Cardiac muscle cell (in vitro differentiated cells and primary cell): ENCODE measurements at regions not wholly inside any gene's neighbourhood (a gene's known extent, or its start where the extent isn't known, plus 50 kb on each side); places are given as distances from the start of the nearest gene placed in this dataset.

Source experiments
- DNase-seq, 2 donors: peaks; one replicate each; pipeline versions ENCODE4 v3.0.0 to v3.0.0-alpha.2; 2010 to 2017; ENCODE audit warnings: low read depth in 1 of 2, low spot score in 1 of 2
- H3K27ac ChIP-seq: fragments of 200-600 bp; sonication (generic); 2 replicates; pipeline ENCODE4 v1.5.1; 2016
- H3K27me3 ChIP-seq: fragments of 200-600 bp; sonication (generic); 2 replicates; pipeline ENCODE4 v1.6.0; 2016; ENCODE audit warnings: control low read depth
- H3K36me3 ChIP-seq: fragments of 200-600 bp; sonication (generic); 2 replicates; pipeline ENCODE4 v1.5.1; 2016; ENCODE audit warnings: control low read depth
- H3K4me1 ChIP-seq: fragments of 200-600 bp; sonication (generic); 2 replicates; pipeline ENCODE4 v1.8.1; 2017; ENCODE audit warnings: low read depth, mild to moderate bottlenecking, mixed run types
- H3K4me3 ChIP-seq: fragments of 200-600 bp; sonication (generic); 2 replicates; pipeline ENCODE4 v1.5.1; 2016; ENCODE audit warnings: mild to moderate bottlenecking
- H3K9me3 ChIP-seq: fragments of 200-600 bp; sonication (generic); 2 replicates; pipeline ENCODE4 v1.5.1; 2017; ENCODE audit warnings: low read depth, mild to moderate bottlenecking, control low read depth
- TF ChIP-seq, protein P1 (sequence below): IDR thresholded peaks from 2 replicates; pipeline ENCODE4 v1.5.1; 2012; ENCODE audit warnings: low read depth, mild to moderate bottlenecking, low read length

DNA sequence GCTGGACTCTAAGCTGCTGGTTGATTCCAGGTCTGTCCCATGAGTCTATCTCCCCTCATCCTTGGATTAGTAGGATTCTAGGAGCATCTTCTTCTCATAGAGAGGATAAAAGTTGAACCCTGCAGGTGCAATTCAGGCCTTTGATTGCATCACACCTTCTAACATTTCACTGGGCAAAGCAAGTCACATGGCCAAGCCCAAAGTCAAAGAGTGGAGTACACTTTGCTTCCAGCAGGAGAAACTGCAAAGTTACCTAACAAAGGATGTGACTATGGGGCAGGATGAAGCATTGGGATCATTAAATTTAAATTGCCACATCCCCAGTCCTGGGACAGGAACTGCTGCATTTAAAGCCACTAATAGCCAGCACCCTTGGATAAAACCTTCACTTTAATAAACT lies 51.0 kb upstream of the EGFLAM start:
- no peaks in the 10 kb centered on the region for H3K36me3 ChIP-seq
- TF ChIP-seq, protein P1, sequence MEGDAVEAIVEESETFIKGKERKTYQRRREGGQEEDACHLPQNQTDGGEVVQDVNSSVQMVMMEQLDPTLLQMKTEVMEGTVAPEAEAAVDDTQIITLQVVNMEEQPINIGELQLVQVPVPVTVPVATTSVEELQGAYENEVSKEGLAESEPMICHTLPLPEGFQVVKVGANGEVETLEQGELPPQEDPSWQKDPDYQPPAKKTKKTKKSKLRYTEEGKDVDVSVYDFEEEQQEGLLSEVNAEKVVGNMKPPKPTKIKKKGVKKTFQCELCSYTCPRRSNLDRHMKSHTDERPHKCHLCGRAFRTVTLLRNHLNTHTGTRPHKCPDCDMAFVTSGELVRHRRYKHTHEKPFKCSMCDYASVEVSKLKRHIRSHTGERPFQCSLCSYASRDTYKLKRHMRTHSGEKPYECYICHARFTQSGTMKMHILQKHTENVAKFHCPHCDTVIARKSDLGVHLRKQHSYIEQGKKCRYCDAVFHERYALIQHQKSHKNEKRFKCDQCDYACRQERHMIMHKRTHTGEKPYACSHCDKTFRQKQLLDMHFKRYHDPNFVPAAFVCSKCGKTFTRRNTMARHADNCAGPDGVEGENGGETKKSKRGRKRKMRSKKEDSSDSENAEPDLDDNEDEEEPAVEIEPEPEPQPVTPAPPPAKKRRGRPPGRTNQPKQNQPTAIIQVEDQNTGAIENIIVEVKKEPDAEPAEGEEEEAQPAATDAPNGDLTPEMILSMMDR = no peak
- DNase-seq = no peak

GRCh38 chr5:38202741-38203140 lies 55.6 kb upstream of the EGFLAM start:
- DNase-seq = no peak
- Histone ChIP-seq H3K36me3 (no peaks in the 10 kb centered on the region), H3K4me3 (no peak overlapping the region), H3K4me1 (no peaks in the 10 kb centered on the region), H3K9me3 (no peaks in the 10 kb centered on the region), H3K27ac (no peak overlapping the region), H3K27me3 (peaks cover 5% of the 10 kb centered on the region)
- TF ChIP-seq, protein P1 = no peak

More for the DNA sequence above, 51.0 kb upstream of the EGFLAM start:
- Histone ChIP-seq H3K4me3 (no peak overlapping the region), H3K27me3 (peaks cover 5% of the 10 kb centered on the region), H3K27ac (no peak overlapping the region), H3K4me1 (no peaks in the 10 kb centered on the region), H3K9me3 (no peaks in the 10 kb centered on the region)

GRCh38 chr5:38200872-38201557 lies 57.3 kb upstream of the EGFLAM start:
- Histone ChIP-seq H3K36me3 (no peaks in the 10 kb centered on the region), H3K4me3 (no peak overlapping the region), H3K27me3 (peaks cover 5% of the 10 kb centered on the region), H3K9me3 (no peaks in the 10 kb centered on the region), H3K4me1 (no peaks in the 10 kb centered on the region), H3K27ac (no peak overlapping the region)
- TF ChIP-seq, protein P1 = no peak
- DNase-seq = no peak

DNA sequence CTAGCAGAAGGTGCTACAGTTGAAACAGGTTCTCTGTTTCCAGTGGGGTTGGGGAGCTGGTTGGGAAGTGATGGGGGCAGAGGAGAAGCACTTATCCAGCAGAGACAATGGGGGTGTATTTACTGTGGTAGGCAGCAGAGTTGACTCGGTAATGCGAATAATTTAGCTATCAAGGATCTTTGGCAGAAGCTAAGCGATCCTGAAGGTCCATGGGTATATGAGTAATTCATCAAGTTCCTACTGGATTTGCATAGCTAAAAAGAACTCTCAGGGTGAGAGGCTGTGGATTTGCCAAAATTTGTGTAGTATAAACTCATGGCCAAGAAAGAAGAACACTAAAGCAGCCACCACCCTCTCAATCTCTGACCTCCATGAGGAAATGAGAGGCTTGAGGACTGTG lies 61.2 kb upstream of the EGFLAM start:
- no peak for DNase-seq
- no peaks in the 10 kb centered on the region for H3K9me3 ChIP-seq
- H3K27me3 ChIP-seq = peaks cover 14% of the 10 kb centered on the region
- no peaks in the 10 kb centered on the region for H3K4me1 ChIP-seq
- no peaks in the 10 kb centered on the region for H3K36me3 ChIP-seq
- H3K27ac ChIP-seq = no peak overlapping the region
- TF ChIP-seq, protein P1 = no peak
- no peak overlapping the region for H3K4me3 ChIP-seq

DNA sequence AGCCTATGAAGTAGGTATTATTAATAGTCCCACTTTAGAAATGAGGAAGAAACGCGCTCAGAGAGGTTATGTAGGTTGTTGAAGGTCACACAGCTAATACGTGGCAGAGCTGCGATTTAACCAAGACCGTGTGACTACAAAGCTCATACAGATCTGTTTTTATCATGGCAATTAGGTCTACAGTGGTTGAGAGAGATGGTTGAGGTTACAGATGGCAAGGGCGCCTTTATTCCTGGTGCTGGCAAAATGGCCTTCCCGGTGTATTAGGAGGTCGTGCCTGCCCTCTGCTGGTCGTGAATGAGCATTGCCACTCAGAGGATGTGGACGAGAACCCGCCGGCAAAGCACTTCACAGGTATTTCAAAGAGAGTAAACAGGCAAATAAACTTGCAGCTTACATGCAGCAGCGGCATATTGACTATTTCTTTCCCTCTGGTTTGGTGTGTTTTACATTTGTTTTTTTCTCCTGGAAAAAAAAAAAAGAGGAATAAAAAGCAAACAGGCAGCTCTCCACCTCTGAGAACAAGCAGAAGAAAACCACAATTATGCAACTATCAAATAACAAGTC lies 65.3 kb upstream of the EGFLAM start:
- Histone ChIP-seq H3K4me3 (no peak overlapping the region), H3K27ac (no peak overlapping the region), H3K36me3 (no peaks in the 10 kb centered on the region), H3K27me3 (peaks cover 14% of the 10 kb centered on the region), H3K9me3 (no peaks in the 10 kb centered on the region), H3K4me1 (no peaks in the 10 kb centered on the region)
- DNase-seq = peak; percentile 75 to 78
- TF ChIP-seq, protein P1 = peak; percentile 87
